ENCODE measurements at regions not wholly inside any gene's neighbourhood (a gene's known extent, or its start where the extent isn't known, plus 50 kb on each side); places are given as distances from the start of the nearest gene placed in this dataset.

- no peak for DNase-seq
These were observed 567.9 kb downstream of the EPHA5 start for GRCh38 chr4:65102419-65102818.

GRCh38 chr4:65096630-65097029 is 573.7 kb downstream of the EPHA5 start:
- no peak for DNase-seq

- DNase-seq = no peak
These were observed 580.6 kb downstream of the EPHA5 start for GRCh38 chr4:65089666-65090065.

- no peak for DNase-seq
These were observed 587.2 kb downstream of the EPHA5 start for GRCh38 chr4:65083076-65083475.

GRCh38 chr4:65071564-65071963 is 598.7 kb downstream of the EPHA5 start:
- peak; percentile 65 for DNase-seq

GRCh38 chr4:65069177-65069576 is 601.1 kb downstream of the EPHA5 start:
- no peak for DNase-seq

- no peak for DNase-seq
These were observed 604.2 kb downstream of the EPHA5 start for GRCh38 chr4:65066106-65066505.

GRCh38 chr4:65063601-65064000 is 606.7 kb downstream of the EPHA5 start:
- DNase-seq = no peak

GRCh38 chr4:65050786-65051185 is 619.5 kb downstream of the EPHA5 start:
- DNase-seq = no peak

GRCh38 chr4:65046192-65047133 is 623.8 kb downstream of the EPHA5 start:
- DNase-seq = no peak

- DNase-seq = no peak
These were observed 624.6 kb upstream of the TECRL start for GRCh38 chr4:65033899-65034298.

- DNase-seq = no peak
These were observed 619.3 kb upstream of the TECRL start for GRCh38 chr4:65028592-65028991.

GRCh38 chr4:65023883-65024670 is 614.8 kb upstream of the TECRL start:
- DNase-seq = no peak

GRCh38 chr4:65023081-65023480 is 613.8 kb upstream of the TECRL start:
- no peak for DNase-seq

- DNase-seq = no peak
These were observed 612.5 kb upstream of the TECRL start for GRCh38 chr4:65021737-65022136.

- no peak for DNase-seq
These were observed 611.9 kb upstream of the TECRL start for GRCh38 chr4:65021149-65021548.

- no peak for DNase-seq
These were observed 610.5 kb upstream of the TECRL start for GRCh38 chr4:65019775-65020174.

GRCh38 chr4:65018313-65018712 is 609.1 kb upstream of the TECRL start:
- DNase-seq = no peak

- DNase-seq = no peak
These were observed 604.8 kb upstream of the TECRL start for GRCh38 chr4:65014078-65014477.

GRCh38 chr4:65007841-65008439 is 598.7 kb upstream of the TECRL start:
- DNase-seq = peak; percentile 24

GRCh38 chr4:64975177-64975576 is 565.9 kb upstream of the TECRL start:
- no peak for DNase-seq

- DNase-seq = no peak
These were observed 559.8 kb upstream of the TECRL start for GRCh38 chr4:64969081-64969480.

- no peak for DNase-seq
These were observed 558.0 kb upstream of the TECRL start for GRCh38 chr4:64967286-64967685.

GRCh38 chr4:64960516-64960915 is 551.3 kb upstream of the TECRL start:
- DNase-seq = no peak
